ENCODE measurements at regions not wholly inside any gene's neighbourhood (a gene's known extent, or its start where the extent isn't known, plus 50 kb on each side); places are given as distances from the start of the nearest gene placed in this dataset.

DNA sequence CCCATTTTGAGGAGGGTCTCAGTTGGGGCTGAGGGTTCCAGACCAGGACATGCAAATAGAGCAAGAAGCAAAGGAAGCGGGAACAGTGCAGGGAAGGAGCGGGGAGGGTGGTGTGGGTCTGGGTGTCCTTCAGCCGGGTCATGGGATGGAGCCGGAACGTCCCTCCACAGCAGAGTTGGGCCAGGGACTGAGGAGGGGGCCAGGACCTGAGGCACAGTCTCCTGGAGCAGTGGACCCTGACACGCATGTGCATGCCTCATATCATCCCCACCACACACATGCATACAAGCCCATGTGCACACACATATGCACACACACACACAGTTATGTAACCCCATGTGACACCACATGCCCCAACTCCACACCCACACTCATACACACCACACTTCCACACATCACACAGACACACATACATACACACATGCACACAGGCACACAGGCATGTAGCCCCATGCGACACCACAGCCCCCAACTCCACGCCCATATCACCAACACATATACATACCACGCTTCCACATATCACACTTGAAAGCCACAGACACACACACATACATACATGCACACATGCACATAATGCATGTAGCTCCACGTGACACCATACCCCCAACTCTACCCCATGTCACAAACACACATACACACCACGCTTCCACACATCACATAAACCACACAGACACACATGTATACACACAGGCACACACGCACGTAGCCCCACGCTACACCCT is 1026.6 kb downstream of the BRD1 start:
- DNase-seq = no peak

DNA sequence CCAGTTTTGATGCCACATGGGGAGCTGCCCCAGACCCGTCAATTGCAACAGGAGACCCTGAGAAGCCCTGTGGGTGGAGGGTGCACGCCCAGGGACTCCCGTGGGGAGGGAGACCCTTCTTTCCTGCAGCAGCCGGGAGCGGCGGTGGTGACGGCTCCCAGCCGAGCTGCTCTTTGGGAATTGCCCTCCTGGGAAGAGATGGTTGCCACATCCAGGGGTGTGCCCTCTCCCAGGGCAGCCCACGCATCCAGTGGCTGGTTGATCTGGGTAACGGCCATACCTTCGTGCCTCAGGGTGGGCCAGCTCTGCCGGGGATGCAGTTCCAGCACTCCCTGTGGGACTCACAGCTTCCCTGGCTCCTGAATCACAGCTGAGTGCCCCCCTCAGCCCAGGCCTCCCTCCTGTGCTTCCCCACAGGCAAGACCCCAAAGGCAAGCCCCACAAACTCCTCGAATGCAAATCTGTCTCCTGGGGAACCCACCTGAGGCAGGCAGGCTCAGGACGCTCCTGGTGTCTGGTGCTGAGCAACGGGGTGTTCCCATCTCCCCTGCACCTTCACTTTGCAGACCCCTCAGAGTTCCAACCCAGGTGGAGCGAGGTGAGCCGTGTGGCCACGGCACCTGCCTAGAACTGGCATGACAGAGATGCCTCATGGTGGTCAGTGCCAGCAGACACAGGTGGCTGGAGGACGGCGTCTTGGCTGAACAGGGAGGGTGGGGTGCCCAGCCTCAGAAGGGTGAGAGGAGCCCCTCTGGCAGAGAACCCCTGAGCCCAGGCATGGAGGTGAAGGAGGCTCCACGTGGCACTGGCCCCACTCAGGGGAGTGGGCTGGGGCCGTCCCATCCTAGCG is 1027.4 kb downstream of the BRD1 start:
- DNase-seq = no peak

DNA sequence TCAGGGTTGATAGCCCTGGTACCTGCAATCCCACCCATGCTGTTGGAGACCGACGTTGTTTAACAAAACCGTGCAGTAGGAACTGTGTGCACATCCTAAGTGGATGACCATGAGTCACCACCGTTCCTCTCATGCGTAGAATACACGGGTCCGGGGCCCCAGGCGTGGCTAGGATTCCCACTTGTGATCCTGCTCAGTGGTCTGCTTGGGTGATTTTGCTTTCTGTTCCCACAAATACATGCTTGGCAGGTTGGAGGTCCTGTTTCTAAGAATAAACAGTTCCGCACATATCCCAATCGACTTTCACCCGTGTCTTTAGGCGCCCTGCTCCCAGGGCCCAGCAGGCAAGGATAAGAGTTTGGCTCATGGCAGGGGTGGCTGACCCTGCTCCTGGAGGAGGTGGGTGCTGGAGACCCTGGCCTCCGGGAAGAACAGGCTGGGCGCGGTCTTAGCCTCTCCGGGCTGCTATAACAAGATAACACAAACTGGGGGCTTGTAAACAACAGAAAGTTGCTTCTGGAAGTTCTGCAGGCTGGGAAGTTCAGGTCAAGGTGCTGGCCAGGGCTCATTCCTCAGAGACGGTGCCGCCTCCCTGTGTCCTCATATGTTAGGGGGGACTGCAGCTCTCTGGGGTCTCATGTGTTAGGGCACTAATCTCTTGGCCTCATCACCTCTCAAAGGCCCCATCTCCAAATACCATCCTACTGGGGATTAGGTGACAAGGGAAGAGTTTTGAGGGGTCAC is 1028.3 kb downstream of the BRD1 start:
- DNase-seq = no peak

DNA sequence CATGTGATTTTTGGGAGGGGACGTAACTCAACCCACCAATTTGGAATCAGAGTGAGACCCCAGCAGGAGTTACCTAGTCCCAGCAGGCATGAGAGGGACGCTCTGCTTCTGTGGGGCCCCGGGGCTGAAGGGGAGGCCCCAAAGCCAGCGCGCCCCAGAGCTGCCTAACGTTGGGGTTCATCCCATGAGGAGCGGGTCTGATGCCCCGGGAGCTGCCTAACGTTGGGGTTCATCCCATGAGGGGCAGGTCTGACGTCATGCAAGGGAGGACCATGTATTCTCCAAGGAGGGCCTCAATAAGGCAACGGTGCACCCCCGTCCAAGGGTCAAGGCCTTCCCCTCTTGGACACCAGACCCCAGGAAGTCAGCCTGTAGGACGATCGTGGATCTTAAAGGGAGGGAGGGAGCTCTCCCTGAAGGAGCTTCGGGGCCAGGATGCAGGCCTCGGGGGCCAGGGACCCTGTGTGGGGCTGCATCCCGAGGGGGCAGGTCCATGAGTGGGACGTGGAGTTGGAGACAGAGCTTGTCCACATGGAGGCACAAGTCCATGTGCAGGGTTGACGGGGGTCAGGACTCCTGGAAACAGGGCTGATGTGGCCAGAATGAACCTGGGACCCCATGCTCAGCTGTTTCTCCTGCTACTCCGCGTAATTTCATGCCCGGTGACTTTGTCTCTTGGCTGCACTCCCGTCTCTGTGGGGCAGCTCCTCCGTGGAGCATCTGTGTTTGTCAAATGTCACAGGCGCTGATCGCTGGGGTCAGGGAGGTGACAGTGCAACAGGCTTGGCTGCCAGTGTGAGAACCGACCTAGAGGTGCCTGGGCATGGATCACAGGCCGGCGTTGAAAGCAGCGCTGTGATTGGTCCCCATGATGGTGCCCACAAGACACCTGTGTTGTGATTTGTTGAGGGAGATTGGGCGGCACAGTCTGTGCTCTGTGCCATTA is 1029.1 kb downstream of the BRD1 start:
- no peak for DNase-seq

DNA sequence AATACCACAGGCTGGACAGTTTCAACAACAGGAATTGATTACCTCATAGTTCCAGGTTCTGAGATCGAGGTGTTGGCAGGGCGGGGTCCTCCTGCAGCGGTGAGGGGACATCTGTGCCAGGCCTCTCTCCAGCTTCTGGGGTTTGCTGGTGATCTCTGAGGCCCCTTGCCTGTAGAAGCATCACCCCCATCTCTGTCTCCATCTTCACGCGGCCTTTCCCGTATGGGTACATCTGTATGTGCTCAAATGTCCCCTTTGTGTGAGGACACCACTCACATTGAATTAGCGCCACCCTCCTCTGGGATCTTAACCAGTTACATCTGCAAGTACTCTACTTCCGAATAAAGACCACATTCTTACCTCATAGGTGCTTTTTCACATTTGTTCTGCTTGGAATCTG is 1029.9 kb downstream of the BRD1 start:
- DNase-seq = no peak

DNA sequence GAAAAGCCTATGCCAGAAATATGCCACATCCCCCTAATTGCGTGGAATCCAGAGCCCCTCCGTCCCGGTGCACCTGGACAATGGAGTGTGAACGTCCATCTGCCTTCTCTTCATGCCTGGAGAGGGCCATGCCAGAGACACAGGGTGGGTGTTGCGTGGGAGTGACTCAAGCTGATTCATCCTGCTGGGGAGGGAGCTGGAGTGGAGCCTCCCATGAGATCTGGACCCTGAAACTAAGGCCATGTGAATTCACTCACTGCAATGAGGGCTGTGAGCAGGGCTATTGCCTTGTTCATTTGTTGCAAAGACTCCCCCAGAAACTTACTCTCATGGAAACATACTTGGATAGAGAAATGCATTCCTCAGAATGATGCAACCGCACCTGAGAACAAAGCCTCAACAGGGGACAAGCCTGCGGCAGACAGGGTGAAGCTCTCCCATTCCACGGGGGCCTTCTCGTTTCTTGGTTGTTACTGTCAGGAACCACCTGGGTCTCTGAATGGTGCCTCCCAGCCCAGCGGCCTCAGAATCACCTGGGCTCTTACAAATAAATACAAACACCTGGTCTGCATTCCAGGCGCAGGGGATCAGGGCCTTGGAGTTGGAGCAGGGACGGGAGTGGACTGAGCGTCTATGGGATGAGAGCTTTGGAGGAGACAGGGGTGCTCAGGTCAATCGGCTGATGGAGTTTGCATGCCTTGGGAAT is 1031.2 kb downstream of the BRD1 start:
- no peak for DNase-seq

DNA sequence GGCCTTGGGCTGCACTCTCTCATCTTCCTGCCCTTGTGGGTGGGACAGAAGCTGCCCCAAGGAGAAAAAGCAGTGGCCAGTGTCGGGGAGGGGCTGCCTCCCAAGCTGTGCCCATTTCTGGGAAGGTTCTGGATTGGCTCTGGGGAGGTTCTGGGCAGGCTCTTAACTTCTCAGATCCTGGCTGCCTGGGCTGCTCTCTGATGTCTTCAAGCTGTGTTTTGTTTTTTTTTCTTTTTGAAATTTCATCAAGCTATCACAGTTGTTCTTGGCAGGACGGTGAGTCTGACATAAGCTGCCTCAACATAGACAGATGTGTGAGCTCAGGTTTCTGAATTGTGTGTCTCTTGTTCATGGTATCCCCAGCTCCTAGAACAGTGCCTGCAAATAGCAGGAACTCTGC is 1032.0 kb downstream of the BRD1 start:
- no peak for DNase-seq

DNA sequence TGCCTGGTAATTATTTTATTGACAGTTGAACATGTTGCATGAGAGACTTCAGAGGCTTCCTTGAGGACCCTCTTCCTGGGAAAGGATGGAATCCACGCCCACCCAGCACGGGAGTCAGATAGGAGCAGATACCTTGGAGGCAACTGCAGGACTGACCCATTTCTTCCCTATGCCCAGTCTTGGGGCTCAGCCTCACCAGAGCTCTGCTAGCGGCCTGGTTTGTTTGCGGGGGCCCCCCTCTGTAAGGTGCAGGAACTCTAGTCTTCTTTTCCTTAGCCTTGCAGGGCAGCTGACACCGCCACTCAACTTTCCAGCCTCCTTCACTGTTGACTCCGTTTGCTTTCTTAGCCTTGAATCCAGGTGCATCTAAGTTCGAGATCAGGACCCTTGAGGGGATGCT is 1032.8 kb downstream of the BRD1 start:
- DNase-seq = no peak

DNA sequence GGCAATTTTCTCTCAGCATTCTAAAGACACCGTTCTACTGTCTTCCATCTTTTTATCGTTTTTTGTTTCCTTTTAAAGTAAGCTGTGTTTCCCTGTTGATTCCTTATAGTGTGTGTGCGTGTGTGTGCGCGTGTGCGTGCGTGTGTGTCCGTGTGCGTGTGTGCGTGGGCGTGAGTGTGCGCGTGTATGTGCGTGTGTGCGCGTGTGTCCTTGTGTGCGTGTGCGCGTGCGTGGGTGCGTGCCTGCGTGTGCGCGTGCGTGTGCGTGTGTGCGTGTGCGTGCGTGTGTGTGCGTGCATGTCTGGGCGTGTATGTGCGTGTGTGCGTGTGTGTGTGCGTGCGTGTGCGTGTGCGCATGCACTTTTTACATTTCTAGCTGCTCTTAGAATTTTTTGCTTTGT is 1033.7 kb downstream of the BRD1 start:
- DNase-seq = no peak

DNA sequence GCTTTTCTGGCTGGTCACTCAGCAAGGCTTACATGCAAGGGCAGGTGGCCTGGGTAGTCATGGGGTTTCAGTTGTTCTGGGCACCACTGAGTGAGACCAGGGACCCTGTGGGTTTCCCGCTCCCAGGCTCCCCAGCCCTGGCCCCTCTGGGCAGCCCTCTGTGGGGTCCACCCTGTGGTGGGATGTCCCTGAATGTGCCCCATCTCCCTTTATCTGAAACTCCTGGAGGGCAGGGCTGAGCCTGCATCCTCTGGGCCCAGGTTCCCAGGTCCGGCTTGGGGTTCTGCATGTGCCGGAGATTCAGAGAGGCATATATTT is 1041.0 kb downstream of the BRD1 start:
- DNase-seq = no peak

DNA sequence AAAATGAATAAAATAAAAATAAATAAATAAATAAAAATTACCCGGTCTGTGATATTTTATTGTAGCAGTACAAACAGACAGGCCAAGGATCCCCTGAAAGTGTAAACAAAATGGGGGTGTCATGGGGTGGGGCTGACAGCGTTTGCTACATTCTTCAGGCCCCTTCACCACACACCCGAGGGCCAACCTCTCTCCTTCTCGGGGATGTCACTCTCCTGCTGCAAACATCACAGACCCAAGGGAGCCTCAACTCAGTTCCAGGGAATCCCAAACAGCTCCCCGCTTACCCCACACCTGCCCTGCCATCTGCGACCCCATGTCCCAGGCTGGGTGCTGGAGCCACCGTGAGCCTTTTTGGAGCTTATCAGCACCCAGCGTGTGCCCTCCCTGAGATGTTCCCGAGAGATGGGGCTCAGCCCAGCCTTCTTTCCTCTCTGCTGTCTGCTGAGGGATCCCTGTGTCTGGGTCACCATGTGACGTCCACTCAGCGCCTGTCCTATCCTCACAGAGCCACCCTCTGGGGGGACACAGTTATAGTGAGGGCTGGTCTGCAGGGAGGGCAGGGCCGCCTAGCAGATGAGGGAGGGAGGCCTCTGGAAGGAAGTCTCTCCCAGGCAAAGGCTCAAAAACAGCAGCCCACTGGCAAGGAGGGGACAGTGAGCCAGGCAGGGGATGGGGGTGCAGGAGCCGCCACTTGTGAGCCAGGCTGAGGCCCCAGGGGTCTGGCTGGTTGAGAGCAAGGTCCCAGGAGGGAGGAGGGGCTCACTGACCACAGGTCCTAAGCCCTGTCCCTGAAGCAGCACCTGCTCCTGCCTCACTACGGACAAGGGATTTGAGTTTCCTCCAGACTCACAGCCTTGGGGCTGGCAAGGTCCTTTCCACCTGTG is 1041.6 kb downstream of the BRD1 start:
- DNase-seq = no peak

DNA sequence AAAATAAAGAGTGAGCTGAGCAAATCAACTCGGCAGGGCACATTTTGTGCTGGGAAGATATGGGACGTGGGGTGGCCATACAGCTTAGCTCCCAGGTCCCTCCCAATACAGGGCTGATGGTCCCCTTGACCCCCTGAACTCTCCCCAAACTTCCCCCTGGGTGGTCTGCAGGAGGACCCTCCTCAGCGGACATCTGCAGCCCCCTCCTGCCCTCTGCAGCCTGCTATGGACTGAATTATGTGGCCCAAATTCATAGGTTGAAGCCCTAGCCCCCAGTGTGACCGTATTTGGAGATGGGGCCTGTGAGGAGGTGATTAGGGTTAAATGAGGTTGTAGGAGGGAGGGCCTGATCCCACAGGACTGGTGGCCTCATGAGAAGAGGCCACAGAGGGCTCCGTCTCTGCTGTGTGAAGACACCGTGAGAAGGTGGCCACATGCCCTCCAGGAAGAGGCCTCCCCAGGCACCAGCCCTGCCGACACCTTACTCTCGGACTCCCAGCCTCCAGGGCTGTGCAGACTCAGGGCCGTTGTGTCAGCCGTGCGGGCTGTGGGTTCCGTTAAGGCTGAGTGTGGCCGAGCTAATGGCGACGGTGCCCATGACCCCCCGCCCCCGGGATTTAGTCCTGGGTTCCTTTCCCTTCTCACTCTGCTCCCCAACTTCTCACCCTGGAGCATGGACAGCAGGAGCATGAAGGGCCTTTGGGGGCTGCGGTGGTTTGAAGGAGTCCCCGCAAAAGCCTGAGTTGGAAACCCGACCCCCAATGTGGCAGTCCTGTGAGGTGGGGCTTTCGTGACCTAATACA is 1042.8 kb downstream of the BRD1 start:
- DNase-seq = no peak

DNA sequence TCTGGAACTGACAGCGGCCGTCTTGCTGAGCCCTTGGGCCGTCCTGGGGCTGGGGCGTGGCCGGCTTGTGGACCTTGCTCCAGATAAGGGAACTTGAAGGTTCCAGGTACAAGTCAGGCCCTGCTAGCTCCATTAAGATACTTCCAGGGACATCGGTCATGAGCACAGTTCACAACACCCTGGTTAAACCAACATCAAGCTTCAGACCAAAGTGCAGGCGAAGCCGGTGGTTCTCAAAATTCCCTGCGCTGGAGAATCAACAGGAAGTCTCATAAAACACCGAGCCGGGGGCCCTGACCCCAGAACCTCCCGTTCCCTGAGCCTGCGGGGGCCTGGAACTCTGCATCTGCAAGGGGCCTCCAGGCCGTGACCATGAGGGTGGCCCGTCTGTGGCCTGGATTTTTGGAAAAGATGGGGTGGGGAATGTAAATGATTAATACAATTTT is 1043.8 kb downstream of the BRD1 start:
- DNase-seq = no peak

DNA sequence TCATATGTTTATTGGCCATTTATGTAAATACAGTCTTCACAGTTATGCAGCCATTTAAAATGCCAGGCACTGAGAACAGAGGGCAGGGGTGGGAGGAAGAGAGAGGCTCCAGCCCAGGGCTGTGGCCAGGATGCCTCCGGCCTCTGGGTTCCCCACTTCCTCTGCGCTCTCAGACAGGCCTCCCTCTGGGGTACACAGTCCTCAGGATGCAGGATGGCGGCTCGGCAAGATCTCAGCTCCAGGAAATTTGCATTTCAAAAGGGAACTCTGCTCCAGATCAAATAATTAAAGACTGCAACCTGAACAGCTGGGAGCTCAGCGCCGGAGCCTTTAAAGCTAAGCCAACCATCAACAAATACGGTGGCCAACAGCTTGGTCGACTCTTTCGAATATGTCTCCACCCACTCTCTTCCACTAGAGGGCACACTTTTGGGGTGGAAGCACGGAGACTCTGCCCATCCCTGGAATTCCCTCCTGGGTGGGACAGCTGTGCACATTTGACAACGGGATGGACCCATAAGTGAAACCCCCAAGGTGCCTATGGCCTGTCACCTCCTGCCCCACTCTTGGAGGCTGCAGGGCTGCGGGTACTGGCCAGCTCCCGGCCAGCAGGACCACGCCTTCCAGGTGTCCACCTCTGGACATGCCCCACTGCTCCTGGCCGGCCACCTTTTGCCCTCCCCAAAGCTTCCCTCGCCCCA is 1044.7 kb downstream of the BRD1 start:
- no peak for DNase-seq

DNA sequence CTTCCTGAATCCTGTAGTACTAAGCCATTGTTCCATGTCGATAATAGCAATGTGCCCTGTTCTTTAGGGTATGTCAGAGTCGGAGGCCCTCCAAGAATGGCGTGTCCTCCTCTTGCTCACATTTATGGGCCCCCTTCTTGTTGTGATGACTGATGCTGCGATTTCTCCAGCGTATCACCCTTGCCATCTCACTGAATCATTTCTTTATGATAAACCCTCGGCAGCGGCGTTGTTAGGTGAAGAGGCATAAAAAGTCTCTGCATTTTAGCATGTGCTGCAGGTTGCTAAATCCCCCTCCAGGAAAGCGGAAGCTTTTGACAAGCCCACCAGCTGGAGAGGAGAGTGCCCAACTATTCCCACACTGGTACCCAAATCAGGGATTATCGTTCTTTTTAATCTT is 1045.3 kb downstream of the BRD1 start:
- DNase-seq = no peak

DNA sequence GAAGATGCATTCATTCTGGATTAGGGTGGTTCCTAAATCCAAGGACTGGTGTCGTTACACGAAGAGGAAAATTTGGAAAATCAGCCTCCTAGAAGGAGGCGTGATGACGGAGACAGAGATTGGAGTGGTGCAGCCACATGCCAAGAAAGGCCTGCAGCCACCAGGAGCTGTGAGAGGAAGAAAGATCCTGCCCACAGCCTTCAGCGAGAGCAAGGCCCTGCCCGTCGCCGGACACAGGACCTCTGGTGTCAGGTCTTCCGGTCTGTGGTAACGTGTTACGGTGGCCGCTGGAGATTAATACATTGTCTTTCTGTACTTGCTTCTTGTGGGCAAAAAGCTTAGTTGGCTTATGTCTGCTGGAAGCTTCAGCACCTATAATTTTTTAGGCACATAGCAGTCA is 1045.8 kb downstream of the BRD1 start:
- DNase-seq = no peak

DNA sequence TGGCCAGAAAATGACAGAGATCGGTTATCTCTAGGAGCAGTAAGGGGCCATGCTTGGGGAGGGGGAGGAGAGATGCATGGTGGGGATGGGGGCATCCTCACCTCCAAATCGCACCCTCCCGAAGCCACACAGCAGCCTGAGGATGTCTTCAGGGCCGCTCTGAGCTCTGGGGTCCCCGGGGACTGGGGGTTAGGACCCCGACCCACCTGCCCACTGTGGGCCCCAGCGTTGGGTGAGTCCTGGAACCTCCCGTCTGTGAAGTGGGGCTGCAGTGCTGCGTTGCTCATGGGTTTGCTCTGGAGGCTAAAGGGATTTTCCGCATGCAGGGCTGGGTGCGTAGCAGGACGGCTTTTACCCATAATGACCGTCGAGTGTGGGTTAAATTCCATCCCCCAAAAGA is 1046.3 kb downstream of the BRD1 start:
- no peak for DNase-seq

DNA sequence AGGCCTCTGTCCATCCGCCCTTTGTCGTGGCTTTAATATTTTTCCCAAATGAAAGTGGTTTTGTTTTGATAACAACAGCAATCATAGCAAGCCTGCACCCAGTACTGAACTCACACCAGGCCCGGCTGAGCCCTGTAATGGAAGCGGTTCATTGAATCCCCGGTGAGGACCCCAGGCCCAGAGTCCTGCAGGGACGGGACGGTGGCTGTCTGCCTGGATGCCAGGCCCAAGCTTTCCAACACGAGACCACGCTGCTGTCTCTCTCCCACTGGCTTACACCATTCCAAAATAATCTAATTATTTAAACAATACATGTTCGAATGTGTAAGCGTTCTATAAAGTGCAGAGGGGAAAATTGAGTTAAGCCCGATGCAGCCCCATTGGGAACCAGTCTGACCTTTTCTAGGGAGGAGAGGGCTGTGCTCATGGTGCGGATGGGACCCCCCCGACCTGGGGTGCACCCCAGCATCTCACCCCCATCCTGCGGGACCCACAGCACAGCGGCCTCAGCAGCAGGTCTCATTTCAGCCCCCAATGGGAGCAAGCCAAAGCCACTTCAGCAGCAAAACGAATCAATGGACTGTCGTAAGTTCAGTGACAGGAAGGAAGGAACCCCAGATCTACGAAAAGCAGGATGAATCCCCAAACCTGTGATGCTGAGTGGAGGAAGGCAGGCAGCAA is 1046.9 kb downstream of the BRD1 start:
- DNase-seq = no peak

All from NCI-H1048 (cell line).